NCI-H2029 treated with DMSO at 0.1 percent for 48 hours (cell line): ENCODE measurements at regions not wholly inside any gene's neighbourhood (a gene's known extent, or its start where the extent isn't known, plus 50 kb on each side); places are given as distances from the start of the nearest gene placed in this dataset.
"Not testable (repeated sequence)": the region's sequence is repeated elsewhere in the genome, so short reads cannot be mapped to it uniquely, and the experiment has no call there.

ENCODE experiments used
- DNase-seq: peaks from one replicate; lab custom pipeline; 2025; lab: John Stamatoyannopoulos, UW

DNA sequence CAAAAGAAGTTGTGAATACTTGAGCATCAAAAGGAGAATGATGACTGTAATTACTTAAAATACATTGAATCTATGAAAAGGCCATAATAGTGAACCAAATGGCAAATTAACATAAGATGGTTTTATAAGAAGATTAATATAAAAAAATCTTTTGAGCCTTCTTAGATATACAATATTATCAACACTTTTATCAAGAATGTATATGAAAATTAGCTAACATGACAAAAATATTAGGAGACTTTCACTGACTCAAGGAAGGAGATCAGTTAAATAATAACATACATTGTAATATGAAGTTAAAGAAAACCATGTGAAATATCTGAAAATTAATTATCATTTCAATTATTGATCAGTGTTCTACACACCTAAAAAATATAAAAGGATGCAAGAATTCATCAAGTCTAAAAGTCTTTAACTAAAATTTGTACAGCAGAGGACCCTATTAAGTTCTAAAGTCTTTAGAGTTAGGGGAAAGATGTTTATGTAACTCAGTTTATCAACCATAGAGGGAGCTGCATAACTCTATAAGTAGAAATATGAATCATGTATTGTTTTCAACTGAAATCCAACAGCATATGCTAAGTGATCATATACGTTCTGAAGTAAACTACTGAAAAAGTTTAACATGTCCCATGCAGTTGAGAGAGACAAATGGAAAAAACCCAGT is 756.1 kb upstream of the MIR17HG start:
- DNase-seq = no peak

DNA sequence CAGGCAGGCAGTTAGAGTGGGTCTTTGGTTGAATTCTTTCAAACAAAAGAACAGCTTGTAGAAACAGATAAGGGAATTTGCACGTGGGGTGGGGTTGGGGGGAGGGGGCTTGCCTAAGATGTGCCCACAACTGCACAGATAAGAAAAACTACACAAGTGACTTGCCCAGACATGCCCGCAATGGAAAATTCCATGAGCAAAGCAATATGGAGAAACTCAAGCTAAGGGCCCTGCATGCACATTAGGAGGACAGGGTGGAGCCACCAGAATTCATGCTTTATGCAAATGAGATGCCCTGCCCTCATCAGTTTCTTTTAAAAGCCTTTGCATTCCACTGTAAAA is 755.6 kb upstream of the MIR17HG start:
- no peak for DNase-seq

DNA sequence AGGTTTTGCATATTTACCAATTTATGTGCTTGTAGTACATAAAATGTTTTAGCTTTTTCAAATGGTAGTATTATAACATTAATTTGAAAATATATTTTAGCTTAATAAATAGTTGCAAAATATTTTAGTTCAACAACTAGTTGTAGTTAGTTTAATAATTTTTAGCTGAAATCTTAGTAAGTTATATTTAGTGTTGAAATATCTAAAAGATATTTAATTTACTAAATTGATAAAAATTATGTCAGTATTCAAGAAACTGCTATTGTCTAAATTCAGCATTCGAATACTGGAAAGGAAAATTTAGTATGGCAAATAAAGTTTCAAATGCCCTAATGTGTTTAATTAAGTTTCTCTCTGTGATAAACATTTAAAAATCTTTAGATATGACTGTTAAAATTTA is 754.5 kb upstream of the MIR17HG start:
- no peak for DNase-seq

DNA sequence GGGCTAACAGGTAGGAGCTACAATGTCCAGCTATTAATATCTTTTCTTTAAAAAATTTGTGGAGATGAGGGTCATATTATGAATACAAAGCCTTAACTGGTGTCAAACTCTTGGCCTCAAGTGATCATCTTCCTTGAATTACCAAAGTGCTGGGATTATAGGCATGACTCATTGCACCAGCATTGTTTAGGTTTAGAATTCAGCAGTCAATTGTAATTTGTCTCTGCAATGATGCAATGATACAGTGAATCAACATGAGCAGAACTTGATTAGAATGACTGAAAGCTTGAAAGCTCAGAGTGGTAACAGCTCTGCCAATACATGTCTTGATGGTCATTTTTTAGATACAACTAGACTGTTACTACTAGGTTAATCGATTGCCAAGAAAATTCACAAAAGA is 752.8 kb upstream of the MIR17HG start:
- DNase-seq = no peak

DNA sequence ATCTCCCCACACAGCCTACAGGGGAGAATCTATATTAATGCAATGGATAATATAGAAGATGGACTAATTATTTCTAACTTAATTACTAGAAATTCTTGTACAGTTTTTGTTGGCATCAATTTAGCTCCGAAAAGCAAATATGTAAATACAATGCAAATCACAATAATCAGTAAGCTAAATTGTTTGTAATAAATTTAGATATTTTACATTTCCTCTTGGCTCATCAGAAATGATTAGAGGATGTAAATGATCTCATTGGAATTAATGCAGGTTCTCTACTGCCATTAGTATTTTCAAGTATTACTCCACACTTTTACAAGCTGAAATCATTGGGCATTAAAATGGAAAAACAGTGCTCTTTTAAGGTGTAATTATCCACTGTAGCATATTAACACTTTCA is 741.8 kb upstream of the MIR17HG start:
- no peak for DNase-seq

DNA sequence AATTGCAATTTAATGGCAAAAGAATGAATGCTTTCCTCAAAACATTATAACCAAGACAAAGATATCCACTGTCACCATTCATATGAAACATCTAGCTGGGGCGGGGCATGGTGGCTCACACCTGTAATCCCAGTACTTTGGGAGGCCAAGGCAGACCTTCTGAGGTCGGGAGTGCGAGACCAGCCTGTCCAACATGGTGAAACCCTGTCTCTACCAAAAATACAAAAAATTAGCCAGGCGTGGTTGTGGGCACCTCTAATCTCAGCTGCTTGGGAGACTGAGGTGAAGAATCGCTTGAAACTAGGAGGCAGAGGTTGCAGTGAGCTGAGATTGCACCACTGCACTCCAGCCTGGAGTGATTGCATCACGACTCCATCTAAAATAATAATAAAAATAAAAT is 740.6 kb upstream of the MIR17HG start:
- not testable (repeated sequence) for DNase-seq

DNA sequence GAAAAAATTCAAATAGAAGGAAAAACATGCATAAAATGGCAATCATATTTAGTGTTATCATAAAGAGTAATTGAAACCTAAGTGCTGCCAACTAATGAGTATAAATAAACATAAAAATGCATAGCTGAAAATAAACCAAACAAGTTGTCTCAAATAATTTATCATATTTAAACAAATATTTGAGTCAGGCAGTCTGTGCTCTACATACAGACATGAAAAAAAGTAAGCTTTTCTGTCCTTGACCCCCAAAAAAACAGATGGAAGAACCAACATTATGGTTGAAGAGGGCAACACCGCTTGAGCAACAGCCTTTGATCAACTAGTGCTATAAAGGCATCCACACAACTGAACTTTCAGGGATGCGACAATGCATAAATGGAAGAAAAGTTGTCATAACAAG is 735.1 kb upstream of the MIR17HG start:
- no peak for DNase-seq

DNA sequence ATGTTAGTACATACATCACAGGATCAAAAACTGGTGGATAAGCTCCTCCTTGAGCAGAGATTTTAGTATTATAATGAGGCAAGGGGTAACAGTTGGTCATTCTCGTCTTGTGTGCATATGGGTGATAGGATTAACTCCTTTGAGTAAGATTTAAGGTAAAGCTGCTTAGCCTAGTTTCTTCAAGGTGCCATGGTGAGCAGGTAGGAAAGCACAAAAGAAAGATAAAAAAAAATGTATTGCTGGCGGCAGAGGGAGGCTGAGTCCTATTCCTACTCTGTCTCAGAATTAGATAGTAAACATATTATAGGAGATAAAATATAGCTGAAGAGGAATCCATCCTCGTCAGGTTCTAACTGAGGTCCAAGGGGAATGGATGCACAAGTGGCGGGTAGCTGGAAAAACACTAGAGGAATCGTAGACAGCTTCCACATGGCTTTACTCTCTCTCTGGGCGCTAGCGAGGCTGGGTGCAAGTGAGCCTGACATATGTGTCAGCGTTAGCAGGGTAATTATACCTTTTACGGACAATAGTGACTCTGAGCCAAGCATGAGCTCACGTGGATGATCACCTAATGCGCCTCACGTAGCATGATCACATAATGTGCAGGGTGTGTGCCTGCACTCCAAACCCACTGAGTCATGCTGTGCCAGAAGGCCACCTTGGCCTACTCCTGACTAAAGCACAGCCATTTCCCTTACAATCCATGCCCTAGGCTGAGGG is 734.3 kb upstream of the MIR17HG start:
- no peak for DNase-seq

DNA sequence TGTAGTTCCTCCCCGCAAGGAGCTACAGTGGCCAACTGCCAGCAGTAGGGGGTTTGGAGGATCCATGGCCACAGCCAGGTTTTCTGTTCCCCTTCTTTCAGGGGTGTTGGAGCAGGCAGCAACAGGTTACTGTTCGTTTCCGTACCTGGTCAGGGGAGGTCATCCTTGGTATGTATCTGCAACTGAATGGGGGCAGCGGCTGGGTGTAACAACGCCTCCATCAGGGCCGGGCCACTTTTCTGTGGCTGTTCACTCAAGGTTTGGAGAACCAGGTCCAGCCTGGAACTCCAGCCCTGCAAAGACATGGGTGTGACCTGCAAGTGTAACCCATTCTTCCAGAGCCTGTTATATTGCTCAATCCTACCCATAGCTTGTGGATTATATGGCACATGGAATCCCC is 732.3 kb upstream of the MIR17HG start:
- DNase-seq = no peak

DNA sequence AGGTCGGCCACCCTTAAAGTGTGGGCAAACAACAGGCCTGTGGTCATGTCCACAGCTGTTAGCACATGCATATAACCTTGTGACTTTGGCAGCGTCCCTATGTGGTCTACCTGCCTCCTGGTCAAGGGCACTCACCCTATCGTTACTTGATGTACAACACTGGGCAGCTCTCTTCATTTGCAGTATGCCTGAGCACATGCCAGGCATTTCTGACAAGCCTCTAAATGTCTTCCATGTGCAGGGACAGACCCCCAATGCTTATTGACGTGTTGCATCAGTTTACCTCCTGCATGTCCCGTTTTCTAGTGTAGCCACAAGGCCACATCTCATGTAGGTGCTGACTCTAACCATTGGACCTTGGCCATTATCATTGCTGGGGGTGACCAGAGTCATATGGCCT is 731.7 kb upstream of the MIR17HG start:
- DNase-seq = no peak

DNA sequence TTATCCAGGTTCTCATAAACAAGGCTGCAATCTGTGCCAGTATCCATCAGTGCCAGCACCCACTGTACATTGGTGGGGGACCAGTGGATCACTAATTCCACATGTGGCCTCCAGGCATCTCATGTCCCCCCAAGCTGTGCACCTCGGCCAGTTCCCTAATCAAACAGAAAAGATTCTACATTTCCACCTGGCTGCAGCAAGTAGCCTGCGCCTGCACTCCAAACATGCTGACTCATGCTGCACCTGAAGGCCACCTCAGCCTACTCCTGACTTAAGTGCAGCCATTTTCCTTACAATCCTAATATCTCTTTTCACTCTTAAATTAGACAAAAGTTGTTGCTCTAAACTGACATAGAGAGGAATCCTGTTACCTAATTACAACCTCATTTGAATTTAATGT is 729.4 kb upstream of the MIR17HG start:
- no peak for DNase-seq

DNA sequence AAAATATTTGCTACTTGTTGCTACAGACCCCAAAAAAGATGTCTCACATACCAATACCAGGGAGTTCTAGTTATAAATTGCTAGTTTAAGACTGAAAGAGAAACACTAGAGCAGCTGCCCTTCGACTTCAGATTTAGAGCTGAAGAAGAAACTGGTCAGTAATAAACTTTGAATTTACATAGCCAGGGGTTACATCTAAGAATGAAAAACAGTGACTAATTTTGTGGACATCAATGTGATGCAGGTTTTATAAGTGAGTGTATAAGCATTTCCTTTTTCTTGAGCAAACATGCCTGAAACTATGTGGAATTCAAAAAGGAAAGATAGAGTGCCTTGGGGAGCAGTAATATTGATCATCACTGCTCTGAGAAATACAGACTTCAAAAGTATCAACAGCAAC is 724.9 kb upstream of the MIR17HG start:
- DNase-seq = no peak

DNA sequence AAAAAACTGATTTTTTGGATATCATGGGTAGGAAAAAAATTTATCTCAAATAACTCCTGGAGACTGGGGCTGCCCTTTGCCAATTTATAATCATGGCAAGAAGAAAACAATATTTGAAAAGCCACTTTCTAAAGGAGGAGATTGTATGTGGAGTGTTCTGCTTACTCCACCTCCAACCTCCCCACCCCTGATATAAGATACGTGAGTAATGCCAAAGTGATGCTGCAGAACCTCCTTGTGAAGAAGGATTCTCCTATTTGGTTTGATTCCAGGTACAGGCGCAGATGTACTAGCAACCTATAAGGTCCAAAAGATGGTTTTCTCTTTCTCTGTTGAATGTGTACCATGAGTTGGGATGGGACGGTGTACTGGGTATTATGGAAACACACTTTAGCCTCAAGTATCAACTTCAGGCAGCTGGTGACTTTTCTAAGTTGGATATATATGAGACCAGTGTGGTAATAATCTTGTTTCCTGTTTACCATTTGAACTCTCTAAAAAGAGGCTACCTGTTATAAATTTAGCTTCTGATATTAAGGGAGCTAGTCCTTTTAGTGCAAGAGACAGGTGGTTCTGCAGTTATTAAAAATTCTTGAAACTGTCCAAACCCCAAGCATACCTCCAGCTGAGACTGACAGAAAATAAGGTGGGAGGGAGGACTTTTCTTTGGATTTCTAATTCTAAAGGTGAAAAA is 724.0 kb upstream of the MIR17HG start:
- DNase-seq = no peak

DNA sequence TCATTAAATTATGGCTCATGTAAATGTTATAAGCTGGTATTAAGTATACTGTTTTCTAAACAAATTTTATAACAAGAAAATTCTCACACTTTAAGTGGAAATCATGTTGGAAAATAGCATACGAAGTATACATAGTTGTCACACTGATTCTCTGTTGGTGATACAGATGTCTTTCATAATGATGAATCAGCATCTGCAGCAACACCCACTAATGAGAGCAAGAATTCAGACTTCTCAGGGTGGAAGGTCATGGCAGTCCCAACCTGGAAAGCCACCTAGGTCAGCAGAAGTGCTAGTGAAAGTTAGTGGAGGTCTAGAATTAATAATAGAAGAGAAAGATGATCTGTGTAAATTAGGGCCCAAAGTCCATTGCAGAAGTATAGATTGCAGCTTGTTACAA is 719.7 kb upstream of the MIR17HG start:
- DNase-seq = no peak

DNA sequence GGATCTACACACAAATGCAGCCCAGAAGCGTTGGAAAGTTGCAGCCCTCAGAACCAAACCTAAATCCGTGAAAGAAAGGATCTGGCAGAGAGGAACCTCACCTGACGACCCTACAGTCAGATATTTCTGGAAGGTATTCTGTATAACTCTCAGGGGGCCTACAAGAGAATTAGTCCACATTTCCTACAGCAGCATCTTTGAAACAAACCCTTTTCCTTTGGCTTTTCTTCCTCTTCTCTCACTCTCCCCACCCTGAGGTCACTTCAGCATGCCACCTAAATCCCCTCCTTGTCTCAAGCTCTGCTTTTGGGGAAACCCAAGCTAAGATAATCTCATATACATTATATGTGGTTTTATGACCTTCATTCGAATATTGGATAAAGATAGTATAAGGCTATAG is 719.0 kb upstream of the MIR17HG start:
- no peak for DNase-seq

DNA sequence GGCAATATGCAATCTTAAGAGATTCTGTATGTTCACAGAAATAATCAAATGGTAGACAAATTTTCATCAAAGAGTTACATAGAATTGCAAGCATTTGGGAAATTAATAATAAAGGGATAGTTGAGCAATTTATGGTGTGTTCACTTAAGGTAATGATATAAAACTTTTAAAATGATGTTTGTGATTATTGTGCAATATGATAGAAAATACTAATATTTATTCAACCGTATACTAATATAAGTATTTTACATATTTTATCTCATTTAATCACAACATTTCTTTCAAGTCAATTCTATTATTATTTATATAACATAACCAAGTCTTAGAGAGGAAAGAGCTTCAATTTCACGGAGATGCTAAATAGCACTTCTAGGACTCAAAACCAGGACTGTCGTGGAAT is 716.8 kb upstream of the MIR17HG start:
- DNase-seq = no peak

DNA sequence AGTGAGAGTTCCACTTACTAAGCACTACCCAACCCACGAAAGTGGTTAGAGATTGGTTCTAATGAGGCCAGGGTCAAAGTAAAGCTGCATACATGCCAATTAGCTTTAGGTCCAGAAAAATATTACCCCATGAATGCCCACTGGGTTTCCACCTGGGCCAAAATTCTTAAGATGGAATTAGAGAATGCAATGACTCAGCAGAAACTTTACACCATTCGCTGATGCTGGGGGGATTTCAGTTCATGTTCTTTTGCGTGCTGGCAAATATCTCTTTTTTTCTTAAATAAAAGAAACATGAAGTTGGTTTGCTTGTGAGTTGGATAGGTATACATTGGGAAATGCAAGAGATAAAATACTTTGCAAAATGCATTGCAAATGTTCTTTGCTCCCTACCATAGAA is 715.3 kb upstream of the MIR17HG start:
- DNase-seq = no peak

DNA sequence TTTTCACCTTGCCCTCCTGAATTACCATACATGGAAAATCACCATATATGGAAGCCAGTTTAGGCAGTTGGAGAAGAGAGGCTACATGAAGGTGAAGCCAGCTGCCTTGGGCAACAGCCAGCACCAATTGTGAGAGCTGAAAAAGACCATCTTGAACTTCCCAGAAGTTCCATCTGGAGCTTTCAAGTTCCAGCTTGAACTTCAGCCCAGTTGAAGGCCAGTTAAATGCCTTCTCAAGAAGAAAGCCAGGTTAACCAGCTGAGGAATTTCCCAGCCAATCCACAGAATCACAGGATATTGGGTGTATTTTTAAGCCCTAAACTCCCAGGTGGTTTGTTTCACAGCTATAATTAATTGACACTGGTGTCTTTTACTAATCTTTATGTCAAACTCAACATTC is 713.6 kb upstream of the MIR17HG start:
- DNase-seq = no peak

DNA sequence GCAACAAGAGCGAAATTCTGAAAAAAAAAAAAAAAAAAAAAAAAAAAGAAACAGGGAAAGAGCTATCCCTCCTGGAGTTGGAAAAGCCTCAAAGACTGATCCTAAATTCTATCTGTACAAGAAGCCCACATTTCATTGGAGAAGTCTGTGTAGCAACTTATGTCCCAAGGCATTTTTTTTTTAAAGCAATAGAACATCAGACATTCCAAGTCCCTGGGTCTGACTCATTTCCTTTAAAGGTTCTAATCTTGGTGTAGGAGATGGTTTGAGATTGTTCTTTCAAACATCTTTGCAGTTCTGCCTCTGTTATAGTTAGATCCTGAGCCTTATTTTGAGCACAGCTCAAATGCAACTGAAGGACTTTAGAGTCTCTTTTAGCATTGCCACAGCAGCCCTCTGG is 706.5 kb upstream of the MIR17HG start:
- no peak for DNase-seq

DNA sequence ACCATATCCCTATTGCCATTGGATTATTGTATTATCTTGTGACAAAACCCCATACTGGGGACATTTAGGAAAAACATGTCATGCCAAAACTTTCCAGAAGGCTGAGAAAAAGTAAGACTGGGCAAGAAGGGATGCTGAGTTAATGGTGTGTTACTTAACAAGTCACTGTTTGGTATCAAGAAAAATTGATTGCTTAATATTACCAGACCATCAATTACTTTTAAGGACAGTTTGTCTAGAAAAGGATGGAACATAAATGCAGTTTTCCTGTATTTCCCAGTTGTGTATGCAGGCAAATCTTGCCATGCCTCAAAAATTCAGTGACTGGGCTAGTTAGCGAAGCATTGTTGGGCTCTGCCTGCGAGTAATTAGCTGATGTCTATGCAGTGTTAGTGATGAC is 705.6 kb upstream of the MIR17HG start:
- DNase-seq = no peak

DNA sequence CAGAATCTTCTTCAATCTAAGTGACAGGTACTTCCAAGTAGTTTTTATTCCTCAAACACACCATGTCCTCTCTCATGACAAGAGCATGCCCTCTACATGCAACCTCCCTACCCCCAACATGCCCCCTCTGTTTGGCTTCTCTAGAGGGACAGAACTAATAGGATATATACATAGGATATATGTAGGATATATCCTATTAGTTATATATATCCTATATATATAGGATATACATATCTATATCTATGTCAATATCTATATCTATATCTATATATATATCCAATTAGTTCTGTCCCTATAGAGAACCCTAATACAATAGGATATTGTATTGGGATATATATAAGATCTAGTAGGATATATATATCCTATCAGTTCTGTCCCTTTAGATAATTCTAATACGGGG is 701.9 kb upstream of the MIR17HG start:
- DNase-seq = no peak

DNA sequence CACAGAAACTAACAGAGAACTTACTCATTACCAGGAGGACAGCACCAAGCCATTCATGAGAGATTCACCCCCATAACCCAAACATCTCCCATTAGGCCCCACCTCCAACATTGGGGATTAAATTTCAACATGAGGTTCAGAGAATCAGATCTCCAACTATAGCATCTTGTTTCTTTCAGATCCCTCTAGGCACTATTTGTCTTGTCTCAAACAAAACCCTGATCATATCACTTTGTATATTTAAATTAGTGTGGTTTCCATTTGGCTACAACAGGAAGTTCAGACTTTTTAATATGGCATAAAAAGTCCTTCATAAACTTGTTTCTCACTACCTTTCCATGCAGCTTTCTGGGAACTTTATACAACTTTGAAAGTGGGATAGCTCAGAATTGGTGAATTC is 699.0 kb upstream of the MIR17HG start:
- DNase-seq = no peak

DNA sequence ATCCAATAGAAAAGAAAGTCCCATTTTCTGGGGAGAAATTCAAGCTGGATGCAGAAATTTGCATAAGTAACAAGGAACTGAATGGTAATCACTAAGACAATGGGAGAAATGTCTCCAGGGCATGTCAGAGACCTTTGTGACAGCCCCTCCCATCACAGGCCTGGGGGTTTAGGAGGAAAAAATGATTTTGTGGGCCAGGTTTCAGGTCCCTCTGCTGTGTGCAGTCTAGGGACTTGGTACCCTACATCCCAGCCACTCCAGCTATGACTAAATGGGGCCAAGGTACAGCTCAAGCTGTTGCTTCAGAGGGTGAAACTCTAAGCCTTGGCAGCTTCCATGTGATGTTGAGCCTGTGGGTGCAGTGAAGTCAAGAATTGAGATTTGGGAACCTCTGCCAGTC is 695.5 kb upstream of the MIR17HG start:
- no peak for DNase-seq

DNA sequence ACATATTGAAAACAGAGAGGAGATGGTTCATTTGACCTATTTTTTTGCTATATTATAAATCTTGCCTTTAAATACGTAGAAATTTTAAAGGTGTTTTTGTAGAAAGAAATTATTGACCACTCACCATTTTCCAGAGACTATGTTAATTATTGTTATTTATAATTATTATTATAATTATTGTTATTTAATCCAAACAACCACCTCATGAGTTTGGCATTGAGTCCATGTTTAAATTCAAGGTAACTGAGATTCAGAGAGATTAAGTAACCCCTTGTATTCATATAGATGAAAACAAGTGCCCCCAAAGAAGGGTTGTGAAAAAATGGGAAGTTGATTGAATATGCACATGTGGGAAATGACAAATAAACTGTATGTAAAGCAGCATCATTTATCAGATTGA is 692.5 kb upstream of the MIR17HG start:
- DNase-seq = no peak
